IMR-90 (cell line): ENCODE measurements at regions not wholly inside any gene's neighbourhood (a gene's known extent, or its start where the extent isn't known, plus 50 kb on each side); places are given as distances from the start of the nearest gene placed in this dataset.

Source experiments
- ATAC-seq: fragments of 200-7000 bp; cut with Tn5 transposase; 2 replicates; pipeline ENCODE4 v1.9.1; 2020; ENCODE audit warnings: low read depth, mild to moderate bottlenecking, moderate library complexity
- BruUV-seq: library from RNA; stranded (reverse); fragments of 400-500 nt; replicated peaks from 2 replicates; lab custom pipeline; 2021; lab: Mats Ljungman, UMichigan
- CTCF ChIA-PET: fragments of 300-600 bp; formaldehyde crosslinking; extraction: SDS; loops from one replicate; lab custom pipeline; 2021; ENCODE audit warnings: antibody characterized with exemption; lab: Yijun Ruan, JAX
- POLR2A ChIA-PET: fragments of 300-600 bp; sonication (Branson Sonifier 250); formaldehyde crosslinking; loops from one replicate; lab custom pipeline; 2022; ENCODE audit warnings: antibody characterized with exemption; ENCODE audit not compliant: unreplicated experiment; lab: Charles Lee
- DNase-seq: peaks from one replicate; pipeline ENCODE4 v3.0.0; 2013
- H2AFZ ChIP-seq: replicated peaks from 2 replicates; pipeline ENCODE3; 2013; ENCODE audit warnings: low read length, mild to moderate bottlenecking; ENCODE audit not compliant: poor library complexity
- H2AK5ac ChIP-seq: 2 replicates; pipeline ENCODE4 v1.6.1; 2013; ENCODE audit warnings: low read depth, low read length, inconsistent platforms
- H2AK9ac ChIP-seq: replicated peaks from 2 replicates; pipeline ENCODE3; 2013; ENCODE audit warnings: mild to moderate bottlenecking, low read depth, low read length, moderate library complexity; ENCODE audit not compliant: poor library complexity
- H2BK120ac ChIP-seq: 2 replicates; pipeline ENCODE4 v1.6.1; 2013; ENCODE audit warnings: low read depth, low read length, inconsistent platforms
- H2BK15ac ChIP-seq: 3 replicates; pipeline ENCODE4 v1.6.1; 2013; ENCODE audit warnings: low read depth, low read length, inconsistent platforms
- H2BK20ac ChIP-seq: 2 replicates; pipeline ENCODE4 v1.6.1; 2013; ENCODE audit warnings: low read depth, mild to moderate bottlenecking, inconsistent platforms, low read length, moderate library complexity
- H2BK5ac ChIP-seq: 2 replicates; pipeline ENCODE4 v1.6.1; 2013; ENCODE audit warnings: mild to moderate bottlenecking, low read depth, low read length, inconsistent platforms; ENCODE audit not compliant: poor library complexity, severe bottlenecking
- H3K14ac ChIP-seq: replicated peaks from 2 replicates; pipeline ENCODE4 v1.6.1; 2013; ENCODE audit warnings: low read depth, low read length, inconsistent platforms
- H3K18ac ChIP-seq: 2 replicates; pipeline ENCODE4 v1.6.1; 2013; ENCODE audit warnings: low read depth, low read length, control low read depth
- H3K23ac ChIP-seq: 2 replicates; pipeline ENCODE4 v1.6.1; 2013; ENCODE audit warnings: low read depth, low read length, inconsistent platforms
- H3K27ac ChIP-seq: 2 replicates; pipeline ENCODE4 v1.5.1; 2013; ENCODE audit warnings: mild to moderate bottlenecking, control low read depth, low read length; ENCODE audit not compliant: insufficient read depth
- H3K27me3 ChIP-seq: 2 replicates; pipeline ENCODE4 v1.6.1; 2013; ENCODE audit warnings: low read length; ENCODE audit not compliant: control insufficient read depth, insufficient read depth
- H3K36me3 ChIP-seq: 2 replicates; pipeline ENCODE4 v1.6.1; 2013; ENCODE audit warnings: low read length, mixed read lengths; ENCODE audit not compliant: control insufficient read depth, insufficient read depth
- H3K4ac ChIP-seq: 2 replicates; pipeline ENCODE4 v1.6.1; 2013; ENCODE audit warnings: low read depth, low read length, inconsistent platforms
- H3K4me1 ChIP-seq: 2 replicates; pipeline ENCODE4 v1.6.1; 2013; ENCODE audit warnings: low read length, mixed read lengths; ENCODE audit not compliant: control insufficient read depth, insufficient read depth
- H3K4me2 ChIP-seq: 2 replicates; pipeline ENCODE4 v1.6.1; 2013; ENCODE audit warnings: low read depth, mild to moderate bottlenecking, control low read depth, low read length, moderate library complexity
- H3K4me3 ChIP-seq: 2 replicates; pipeline ENCODE4 v1.5.1; 2013; ENCODE audit warnings: low read depth, mild to moderate bottlenecking, control low read depth, low read length, moderate library complexity; ENCODE audit not compliant: insufficient read depth
- H3K56ac ChIP-seq: 2 replicates; pipeline ENCODE4 v1.6.1; 2013; ENCODE audit warnings: low read length, inconsistent platforms; ENCODE audit not compliant: insufficient read depth; ENCODE audit errors: extremely low read depth
- H3K79me1 ChIP-seq, 2 experiments: 2 replicates each; pipeline ENCODE4 v1.6.1; 2013; ENCODE audit warnings: low read length in 2 of 2, inconsistent platforms in 1 of 2, low read depth in 1 of 2
- H3K9ac ChIP-seq: 2 replicates; pipeline ENCODE4 v1.6.1; 2013; ENCODE audit warnings: low read depth, low read length, control low read depth
- H3K9me1 ChIP-seq: 2 replicates; pipeline ENCODE4 v1.6.1; 2013; ENCODE audit warnings: low read length, inconsistent platforms; ENCODE audit not compliant: insufficient read depth
- H3K9me3 ChIP-seq: 2 replicates; pipeline ENCODE4 v1.6.1; 2013; ENCODE audit warnings: low read length; ENCODE audit not compliant: control insufficient read depth, insufficient read depth
- H4K20me1 ChIP-seq: 2 replicates; pipeline ENCODE4 v1.6.1; 2013; ENCODE audit warnings: low read length, inconsistent platforms; ENCODE audit not compliant: insufficient read depth
- H4K5ac ChIP-seq: 2 replicates; pipeline ENCODE4 v1.6.1; 2013; ENCODE audit warnings: mild to moderate bottlenecking, low read depth, low read length, control low read depth
- H4K8ac ChIP-seq, 2 experiments: 2 replicates each; pipeline ENCODE4 v1.6.1; 2013; ENCODE audit warnings: low read depth in 2 of 2, low read length in 2 of 2, control low read depth in 1 of 2, inconsistent platforms in 1 of 2
- H4K91ac ChIP-seq: 2 replicates; pipeline ENCODE4 v1.6.1; 2013; ENCODE audit warnings: low read depth, low read length, inconsistent platforms; ENCODE audit not compliant: insufficient read depth
- BHLHE40 ChIP-seq: fragments of 150-350 bp; IDR thresholded peaks from 2 replicates; pipeline ENCODE4 v1.6.1; 2016; ENCODE audit warnings: mild to moderate bottlenecking, low read depth, low read length
- CEBPB ChIP-seq: IDR thresholded peaks from 2 replicates; pipeline ENCODE4 v1.6.1; 2012; ENCODE audit warnings: low read depth, low read length, improper control_type of control experiment
- CHD1 ChIP-seq: IDR thresholded peaks from 2 replicates; pipeline ENCODE4 v1.6.1; 2012; ENCODE audit warnings: low read depth, low read length, improper control_type of control experiment
- FOS ChIP-seq: fragments of 150-350 bp; IDR thresholded peaks from 2 replicates; pipeline ENCODE4 v1.6.1; 2016; ENCODE audit warnings: low read depth, low read length
- MAFK ChIP-seq: IDR thresholded peaks from 2 replicates; pipeline ENCODE4 v1.6.1; 2012; ENCODE audit warnings: low read depth, low read length, improper control_type of control experiment
- MAZ ChIP-seq: IDR thresholded peaks from 2 replicates; pipeline ENCODE4 v1.6.1; 2012; ENCODE audit warnings: low read depth, mild to moderate bottlenecking, low read length, improper control_type of control experiment, moderate library complexity, borderline replicate concordance
- MXI1 ChIP-seq: IDR thresholded peaks from 2 replicates; pipeline ENCODE4 v1.6.1; 2012; ENCODE audit warnings: low read depth, mild to moderate bottlenecking, low read length, moderate library complexity, borderline replicate concordance
- NFE2L2 ChIP-seq: fragments of 150-350 bp; IDR thresholded peaks from 2 replicates; pipeline ENCODE4 v1.6.1; 2016; ENCODE audit warnings: low read depth, mild to moderate bottlenecking, low read length
- RAD21 ChIP-seq: IDR thresholded peaks from 2 replicates; pipeline ENCODE4 v1.6.1; 2012; ENCODE audit warnings: low read length, improper control_type of control experiment
- RCOR1 ChIP-seq: IDR thresholded peaks from 2 replicates; pipeline ENCODE4 v1.6.1; 2012; ENCODE audit warnings: mild to moderate bottlenecking, low read length, improper control_type of control experiment; ENCODE audit not compliant: insufficient replicate concordance
- RFX5 ChIP-seq: IDR thresholded peaks from 2 replicates; pipeline ENCODE4 v1.8.0; 2012; ENCODE audit warnings: low read depth, mild to moderate bottlenecking, low read length, moderate library complexity
- SMC3 ChIP-seq: fragments of 150-350 bp; IDR thresholded peaks from 2 replicates; pipeline ENCODE4 v1.6.1; 2016; ENCODE audit warnings: low read depth, mild to moderate bottlenecking, antibody characterized with exemption, low read length, moderate library complexity
- WGBS, 2 experiments: methylation state at CpG; one replicate each; pipeline versions ENCODE4 v1.1.5 to v1.1.7; 2013; ENCODE audit warnings: missing lambda C conversion rate in 2 of 2; ENCODE audit not compliant: insufficient read length in 1 of 2; ENCODE audit errors: extremely low coverage in 2 of 2; 5-methylcytosine and 5-hydroxymethylcytosine counted together
- dilution Hi-C: fragments of 300-500 bp; cut with HindIII; formaldehyde crosslinking; loops from one replicate; pipeline ENCODE4 v1.14.3; 2018; ENCODE audit warnings: low sequenced_read_pairs; ENCODE audit not compliant: unreplicated experiment
- in situ Hi-C: fragments of 300-500 bp; cut with MboI; formaldehyde crosslinking; loops from 3 replicates; pipeline ENCODE4 v1.14.3; 2019; ENCODE audit warnings: low sequenced_read_pairs, inconsistent platforms, mixed read lengths
- intact Hi-C: fragments of 100-400 bp; cut with micrococcal nuclease; formaldehyde crosslinking; loops from 2 replicates; pipeline ENCODE4 v1.10.0; 2022
- TF ChIP-seq, protein P1 (sequence below): conservative IDR thresholded peaks from 2 replicates; pipeline ENCODE4 v1.5.1; 2012; ENCODE audit warnings: mild to moderate bottlenecking, low read depth, low read length, improper control_type of control experiment
- TF ChIP-seq, protein P2 (sequence below): fragments of 150-350 bp; IDR thresholded peaks from 2 replicates; pipeline ENCODE4 v1.6.1; 2016; ENCODE audit warnings: low read depth, mild to moderate bottlenecking, low read length, moderate library complexity, borderline replicate concordance

DNA sequence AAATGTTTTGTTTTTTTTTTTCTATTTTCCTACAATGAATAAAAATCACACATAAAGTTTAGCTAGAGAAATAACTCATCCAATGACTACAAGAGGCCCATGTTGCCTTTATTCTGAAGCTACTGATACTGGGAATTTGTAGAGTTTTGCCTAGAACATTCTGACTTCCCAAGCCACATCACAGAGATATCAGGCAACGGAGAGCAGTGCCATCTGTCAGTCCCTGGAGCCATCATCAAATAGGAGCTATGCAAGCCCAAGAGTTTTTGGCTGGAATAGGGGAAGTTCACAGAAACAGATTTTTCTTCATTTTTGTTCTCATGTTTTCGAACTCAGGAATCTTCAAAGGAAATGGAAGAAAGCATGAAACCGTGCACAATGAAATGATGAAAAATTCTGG is 896.6 kb downstream of the TLE1 start:
- no peak for TF ChIP-seq CHD1
- no peak for TF ChIP-seq FOS
- no peak for TF ChIP-seq BHLHE40
- TF ChIP-seq, protein P1, sequence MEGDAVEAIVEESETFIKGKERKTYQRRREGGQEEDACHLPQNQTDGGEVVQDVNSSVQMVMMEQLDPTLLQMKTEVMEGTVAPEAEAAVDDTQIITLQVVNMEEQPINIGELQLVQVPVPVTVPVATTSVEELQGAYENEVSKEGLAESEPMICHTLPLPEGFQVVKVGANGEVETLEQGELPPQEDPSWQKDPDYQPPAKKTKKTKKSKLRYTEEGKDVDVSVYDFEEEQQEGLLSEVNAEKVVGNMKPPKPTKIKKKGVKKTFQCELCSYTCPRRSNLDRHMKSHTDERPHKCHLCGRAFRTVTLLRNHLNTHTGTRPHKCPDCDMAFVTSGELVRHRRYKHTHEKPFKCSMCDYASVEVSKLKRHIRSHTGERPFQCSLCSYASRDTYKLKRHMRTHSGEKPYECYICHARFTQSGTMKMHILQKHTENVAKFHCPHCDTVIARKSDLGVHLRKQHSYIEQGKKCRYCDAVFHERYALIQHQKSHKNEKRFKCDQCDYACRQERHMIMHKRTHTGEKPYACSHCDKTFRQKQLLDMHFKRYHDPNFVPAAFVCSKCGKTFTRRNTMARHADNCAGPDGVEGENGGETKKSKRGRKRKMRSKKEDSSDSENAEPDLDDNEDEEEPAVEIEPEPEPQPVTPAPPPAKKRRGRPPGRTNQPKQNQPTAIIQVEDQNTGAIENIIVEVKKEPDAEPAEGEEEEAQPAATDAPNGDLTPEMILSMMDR: no peak
- TF ChIP-seq RFX5: no peak
- TF ChIP-seq NFE2L2: no peak
- TF ChIP-seq CEBPB: no peak
- TF ChIP-seq SMC3: no peak
- TF ChIP-seq RCOR1: no peak
- TF ChIP-seq MXI1: no peak
- TF ChIP-seq, protein P2, sequence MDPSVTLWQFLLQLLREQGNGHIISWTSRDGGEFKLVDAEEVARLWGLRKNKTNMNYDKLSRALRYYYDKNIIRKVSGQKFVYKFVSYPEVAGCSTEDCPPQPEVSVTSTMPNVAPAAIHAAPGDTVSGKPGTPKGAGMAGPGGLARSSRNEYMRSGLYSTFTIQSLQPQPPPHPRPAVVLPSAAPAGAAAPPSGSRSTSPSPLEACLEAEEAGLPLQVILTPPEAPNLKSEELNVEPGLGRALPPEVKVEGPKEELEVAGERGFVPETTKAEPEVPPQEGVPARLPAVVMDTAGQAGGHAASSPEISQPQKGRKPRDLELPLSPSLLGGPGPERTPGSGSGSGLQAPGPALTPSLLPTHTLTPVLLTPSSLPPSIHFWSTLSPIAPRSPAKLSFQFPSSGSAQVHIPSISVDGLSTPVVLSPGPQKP: no peak
- no peak for TF ChIP-seq MAFK
- TF ChIP-seq MAZ: no peak
- TF ChIP-seq RAD21: no peak
- BruUV-seq: no TSS peak
- Histone ChIP-seq H4K5ac (no peak overlapping the region), H3K36me3 (no peaks in the 10 kb centered on the region), H3K9ac (no peak overlapping the region), H3K27ac (no peak overlapping the region), H3K9me1 (no peaks in the 10 kb centered on the region), H2AFZ (no peak overlapping the region), H2BK120ac (no peak overlapping the region), H3K14ac (no peak overlapping the region), H3K27me3 (no peaks in the 10 kb centered on the region), H2BK15ac (no peak overlapping the region), H2AK9ac (no peak overlapping the region), H3K9me3 (no peaks in the 10 kb centered on the region), H4K91ac (no peak overlapping the region), H3K4me1 (no peaks in the 10 kb centered on the region; the same call in 1 of the 2 replicates), H3K4me3 (no peak overlapping the region), H3K23ac (no peak overlapping the region), H3K79me1 (no peaks in the 10 kb centered on the region), H3K18ac (no peak overlapping the region), H3K56ac (no peak overlapping the region), H3K4ac (no peak overlapping the region), H2BK5ac (no peak overlapping the region), H2BK20ac (no peak overlapping the region), H3K4me2 (no peak overlapping the region), H4K8ac (no peak overlapping the region), H4K20me1 (no peaks in the 10 kb centered on the region), H2AK5ac (no peak overlapping the region)
- 92% methylated on average over 2 of the region's 3 CpGs; no CpG with 5 or more reads in 1 of the 2 experiments for WGBS, 2 experiments
- intact Hi-C loops: no loop called here
- POLR2A ChIA-PET: interaction anchor here (0.6 kb wide), 1 partner anchor 1484 kb away, joined by 8 read pairs; no protein-coding TSS in a partner anchor
- in situ Hi-C loops: no loop called here
- dilution Hi-C loops: no loop called here
- DNase-seq (no peak), ATAC-seq (no peak)
- CTCF ChIA-PET: no interaction called here
